HEK293T (cell line): ENCODE measurements at regions not wholly inside any gene's neighbourhood (a gene's known extent, or its start where the extent isn't known, plus 50 kb on each side); places are given as distances from the start of the nearest gene placed in this dataset.

Source experiments
- CTCF ChIA-PET: fragments of 350-600 bp; formaldehyde crosslinking; extraction: SDS; loops from one replicate; lab custom pipeline; 2021; ENCODE audit warnings: antibody characterized with exemption, inconsistent platforms; lab: Yijun Ruan, JAX
- POLR2A ChIA-PET: fragments of 350-600 bp; formaldehyde crosslinking; extraction: SDS; loops from one replicate; lab custom pipeline; 2020; ENCODE audit warnings: antibody characterized with exemption, inconsistent platforms; lab: Yijun Ruan, JAX
- DNase-seq: peaks from one replicate; pipeline ENCODE4 v3.0.0; 2012; ENCODE audit warnings: mixed read lengths; ENCODE audit errors: extremely low spot score
- ARNT ChIP-seq: fragments of 450-650 bp; IDR thresholded peaks from 2 replicates; pipeline ENCODE4 v1.6.1; 2017; ENCODE audit warnings: mild to moderate bottlenecking
- BHLHE40 ChIP-seq: fragments of 450-650 bp; IDR thresholded peaks from 2 replicates; pipeline ENCODE4 v1.6.1; 2016; ENCODE audit warnings: mild to moderate bottlenecking, moderate library complexity, borderline replicate concordance
- CTBP1 ChIP-seq: fragments of 450-650 bp; IDR thresholded peaks from 2 replicates; pipeline ENCODE4 v1.6.1; 2016; ENCODE audit warnings: borderline replicate concordance
- ELF4 ChIP-seq: fragments of 450-650 bp; IDR thresholded peaks from 2 replicates; pipeline ENCODE4 v1.6.1; 2017; ENCODE audit warnings: antibody characterized with exemption
- FOXA1 ChIP-seq: fragments of 450-650 bp; IDR thresholded peaks from 2 replicates; pipeline ENCODE4 v1.6.1; 2016; ENCODE audit warnings: mild to moderate bottlenecking
- FOXK2 ChIP-seq: fragments of 450-650 bp; IDR thresholded peaks from 2 replicates; pipeline ENCODE4 v1.6.1; 2016; ENCODE audit warnings: mild to moderate bottlenecking
- FOXM1 ChIP-seq: fragments of 450-650 bp; IDR thresholded peaks from 2 replicates; pipeline ENCODE4 v1.6.1; 2017; ENCODE audit warnings: mild to moderate bottlenecking, borderline replicate concordance
- HDGF ChIP-seq: fragments of 450-650 bp; IDR thresholded peaks from 2 replicates; pipeline ENCODE4 v1.6.1; 2017; ENCODE audit warnings: antibody characterized with exemption, borderline replicate concordance
- L3MBTL2 ChIP-seq: fragments of 450-650 bp; conservative IDR thresholded peaks from 2 replicates; pipeline ENCODE4 v1.6.1; 2016; ENCODE audit warnings: mild to moderate bottlenecking
- LEF1 ChIP-seq: fragments of 450-650 bp; IDR thresholded peaks from 2 replicates; pipeline ENCODE4 v1.6.1; 2017; ENCODE audit warnings: mild to moderate bottlenecking, borderline replicate concordance
- NFRKB ChIP-seq: fragments of 450-650 bp; IDR thresholded peaks from 2 replicates; pipeline ENCODE4 v1.6.1; 2016; ENCODE audit warnings: mild to moderate bottlenecking, moderate library complexity
- SP1 ChIP-seq: fragments of 450-650 bp; IDR thresholded peaks from 2 replicates; pipeline ENCODE4 v1.6.1; 2017
- SUZ12 ChIP-seq: fragments of 450-650 bp; IDR thresholded peaks from 2 replicates; pipeline ENCODE4 v1.6.1; 2016; ENCODE audit warnings: mild to moderate bottlenecking
- TARDBP ChIP-seq: fragments of 450-650 bp; IDR thresholded peaks from 2 replicates; pipeline ENCODE4 v1.6.1; 2016
- ZNF384 ChIP-seq: fragments of 450-650 bp; IDR thresholded peaks from 2 replicates; pipeline ENCODE4 v1.6.1; 2016
- TF ChIP-seq, protein P1 (sequence below): fragments of 450-650 bp; IDR thresholded peaks from 2 replicates; pipeline ENCODE4 v1.6.1; 2016

DNA sequence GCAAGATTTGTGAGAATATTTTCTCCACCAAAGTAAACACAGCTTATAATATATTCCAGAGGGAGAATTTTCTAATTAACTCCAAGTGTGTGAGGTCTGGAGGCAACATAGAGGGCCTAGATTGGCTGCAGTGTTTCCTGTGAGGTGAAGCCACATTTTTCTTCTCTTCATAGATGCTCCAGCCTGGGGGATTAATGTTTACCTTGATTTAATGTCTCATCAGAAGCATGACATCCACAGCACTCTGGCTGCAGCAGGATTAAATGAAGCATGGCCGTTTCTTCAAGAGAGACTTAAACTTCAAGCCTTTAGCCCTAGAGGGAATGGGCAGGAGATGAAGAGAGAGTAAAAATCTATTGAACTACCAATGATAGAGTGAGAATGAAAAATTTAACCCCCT lies 137.9 kb upstream of the ZBTB20 start:
- TF ChIP-seq SP1 (no peak), BHLHE40 (no peak), LEF1 (no peak), FOXA1 (no peak), ZNF384 (no peak), ELF4 (no peak), NFRKB (no peak), ARNT (no peak), FOXM1 (no peak), TARDBP (no peak), CTBP1 (no peak)
- TF ChIP-seq, protein P1, sequence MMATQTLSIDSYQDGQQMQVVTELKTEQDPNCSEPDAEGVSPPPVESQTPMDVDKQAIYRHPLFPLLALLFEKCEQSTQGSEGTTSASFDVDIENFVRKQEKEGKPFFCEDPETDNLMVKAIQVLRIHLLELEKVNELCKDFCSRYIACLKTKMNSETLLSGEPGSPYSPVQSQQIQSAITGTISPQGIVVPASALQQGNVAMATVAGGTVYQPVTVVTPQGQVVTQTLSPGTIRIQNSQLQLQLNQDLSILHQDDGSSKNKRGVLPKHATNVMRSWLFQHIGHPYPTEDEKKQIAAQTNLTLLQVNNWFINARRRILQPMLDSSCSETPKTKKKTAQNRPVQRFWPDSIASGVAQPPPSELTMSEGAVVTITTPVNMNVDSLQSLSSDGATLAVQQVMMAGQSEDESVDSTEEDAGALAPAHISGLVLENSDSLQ, result no peak
- ChIA-PET POLR2A (no interaction called here), CTCF (no interaction called here)
- DNase-seq, result no peak

DNA sequence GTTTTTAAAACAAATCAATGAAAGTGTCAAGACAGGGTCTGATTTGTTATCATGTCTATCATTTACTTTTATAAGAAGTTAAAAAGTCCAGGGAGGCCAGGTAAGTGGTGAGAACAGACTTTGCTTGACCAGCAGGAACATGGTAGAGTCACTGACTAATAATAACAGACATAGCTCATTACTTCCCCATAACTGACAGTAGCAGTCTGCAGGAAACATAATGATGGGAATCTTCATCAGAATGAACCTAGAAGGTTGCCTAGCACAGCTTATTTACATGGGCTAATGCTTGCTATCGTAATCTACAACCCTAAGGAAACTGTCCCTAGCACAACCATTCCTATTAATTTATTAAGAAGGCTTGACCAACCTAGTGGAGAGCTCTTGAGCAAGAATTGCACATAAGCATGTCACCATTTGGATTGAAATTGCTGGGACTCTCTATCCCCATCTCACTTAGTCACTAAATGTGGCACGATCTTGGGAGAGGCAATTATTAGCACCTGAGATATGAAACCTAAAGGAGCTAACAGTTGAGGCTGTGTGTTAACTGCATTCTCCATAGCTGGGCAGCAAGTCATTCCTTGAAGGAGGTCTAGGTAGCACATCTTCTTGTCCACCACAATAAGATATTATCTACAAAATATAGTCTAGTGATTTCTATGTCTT lies 139.6 kb upstream of the ZBTB20 start:
- ChIA-PET POLR2A (no interaction called here), CTCF (no interaction called here)
- TF ChIP-seq ELF4 (no peak), SUZ12 (no peak), SP1 (no peak), NFRKB (no peak), FOXM1 (no peak)
- DNase-seq, result no peak

DNA sequence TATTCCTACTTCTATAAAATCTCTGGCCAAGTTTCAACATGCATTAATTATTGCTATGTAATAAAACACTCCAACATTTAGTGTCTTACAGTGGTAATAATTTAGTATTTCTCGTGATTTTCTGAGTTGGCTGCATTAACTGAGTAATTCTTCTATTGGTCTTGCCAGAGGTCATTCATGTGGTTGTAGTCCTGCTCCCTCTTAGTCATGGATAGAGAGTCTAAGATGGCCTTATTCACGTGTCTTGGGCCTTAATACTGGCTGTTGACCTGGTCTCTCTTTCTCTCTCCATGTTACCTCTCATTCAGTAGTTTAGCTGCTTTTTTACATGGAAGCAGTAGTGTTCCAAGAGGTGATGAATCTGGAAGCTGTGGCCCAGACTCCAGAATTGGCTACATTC lies 140.1 kb upstream of the ZBTB20 start:
- ChIA-PET CTCF (no interaction called here), POLR2A (no interaction called here)
- DNase-seq, result no peak
- TF ChIP-seq BHLHE40 (no peak), NFRKB (no peak), ZNF384 (no peak), FOXK2 (no peak), SP1 (no peak), CTBP1 (no peak), SUZ12 (no peak), TARDBP (no peak), LEF1 (no peak), ARNT (no peak), HDGF (no peak), ELF4 (no peak)
- TF ChIP-seq, protein P1, result no peak

DNA sequence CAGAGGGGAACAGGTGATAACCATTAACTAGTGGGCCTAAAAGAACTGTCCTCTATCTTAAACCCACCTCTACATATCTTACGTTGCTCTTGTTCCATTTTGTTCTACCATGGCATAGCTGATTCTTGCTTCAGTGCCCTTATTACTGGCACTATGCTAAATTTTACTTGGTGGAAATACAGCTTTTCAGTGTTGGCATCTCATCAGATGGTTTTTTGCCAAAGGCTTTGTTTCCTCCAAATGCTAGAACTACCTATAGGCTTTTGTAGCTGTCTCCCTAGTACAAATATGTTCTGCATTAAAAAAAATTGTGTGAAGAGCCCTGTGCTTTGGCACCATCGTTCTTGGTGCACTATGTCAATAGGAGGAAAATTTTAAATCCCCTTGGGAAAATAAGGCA lies 145.0 kb upstream of the ZBTB20 start:
- no peak for DNase-seq
- TF ChIP-seq TARDBP, result no peak
- TF ChIP-seq, protein P1, result no peak
- TF ChIP-seq ARNT, result no peak
- no peak for TF ChIP-seq FOXK2
- no peak for TF ChIP-seq FOXM1
- no peak for TF ChIP-seq ZNF384
- TF ChIP-seq NFRKB, result no peak
- no peak for TF ChIP-seq HDGF
- TF ChIP-seq LEF1, result no peak
- TF ChIP-seq FOXA1, result no peak
- no peak for TF ChIP-seq BHLHE40
- TF ChIP-seq SUZ12, result no peak
- TF ChIP-seq CTBP1, result no peak
- TF ChIP-seq L3MBTL2, result no peak
- no peak for TF ChIP-seq ELF4
- TF ChIP-seq SP1, result no peak
- ChIA-PET POLR2A (interaction anchor here (0.8 kb wide), 1 partner anchor 367 kb away, joined by 3 read pairs; no protein-coding TSS in a partner anchor), CTCF (no interaction called here)

DNA sequence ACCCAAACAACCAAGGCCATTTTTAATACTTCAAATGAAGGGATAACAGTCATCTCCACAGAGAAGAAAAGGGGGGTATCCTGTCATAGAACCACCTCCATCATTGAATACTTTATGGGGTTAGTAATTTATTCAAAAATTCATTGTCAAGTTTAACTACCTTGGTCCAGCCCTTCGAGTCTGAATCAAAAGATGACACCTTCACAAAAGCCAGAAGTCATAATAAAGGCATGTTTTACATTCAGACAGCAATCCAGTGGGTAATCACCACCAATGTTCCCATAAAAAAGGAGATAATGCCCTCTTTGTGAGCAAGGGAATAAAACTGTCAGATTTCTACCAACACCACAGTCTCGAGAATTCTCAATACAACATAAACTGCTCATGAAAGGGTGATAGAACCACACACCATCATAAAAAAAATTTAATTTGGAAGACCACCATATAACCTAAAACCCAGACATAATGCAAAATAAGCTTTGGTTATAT lies 145.6 kb upstream of the ZBTB20 start:
- TF ChIP-seq ELF4, result no peak
- TF ChIP-seq ZNF384, result no peak
- TF ChIP-seq, protein P1, result no peak
- no peak for TF ChIP-seq TARDBP
- no peak for TF ChIP-seq NFRKB
- no peak for TF ChIP-seq SUZ12
- TF ChIP-seq BHLHE40, result no peak
- no peak for TF ChIP-seq ARNT
- TF ChIP-seq L3MBTL2, result no peak
- TF ChIP-seq FOXA1, result no peak
- ChIA-PET CTCF (no interaction called here), POLR2A (no interaction called here)
- DNase-seq, result no peak

DNA sequence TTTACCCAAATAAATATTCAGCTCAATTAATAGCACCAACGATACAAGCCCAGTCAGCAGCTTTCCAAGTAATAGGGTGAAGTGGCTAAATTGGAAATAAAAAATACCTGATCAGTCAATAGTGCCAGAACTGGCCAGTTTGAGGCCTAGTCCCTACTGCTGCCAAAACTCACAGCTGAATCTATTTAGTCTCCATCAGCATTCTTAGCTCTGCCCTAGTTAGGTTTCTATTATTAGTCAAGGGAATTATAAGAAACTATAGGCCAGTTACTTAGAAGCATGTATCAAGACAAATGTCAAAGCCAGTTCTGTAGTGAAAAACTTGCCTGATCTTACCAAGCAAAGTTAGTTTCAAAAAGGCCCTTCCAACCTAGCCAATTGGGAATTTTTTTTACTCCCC lies 146.2 kb upstream of the ZBTB20 start:
- no peak for DNase-seq
- ChIA-PET CTCF (no interaction called here), POLR2A (no interaction called here)
- no peak for TF ChIP-seq TARDBP
